GM12892 (cell line): ENCODE measurements at regions not wholly inside any gene's neighbourhood (a gene's known extent, or its start where the extent isn't known, plus 50 kb on each side); places are given as distances from the start of the nearest gene placed in this dataset.

ENCODE experiments used
- POLR2A ChIP-seq: IDR thresholded peaks from 2 replicates; pipeline ENCODE4 v1.6.1; 2011; ENCODE audit warnings: low read depth, low read length, control low read depth
- POLR2AphosphoS5 ChIP-seq: IDR thresholded peaks from 2 replicates; pipeline ENCODE4 v1.6.1; 2011; ENCODE audit warnings: low read depth, low read length, control low read depth
- TAF1 ChIP-seq: IDR thresholded peaks from 2 replicates; pipeline ENCODE4 v1.6.1; 2011; ENCODE audit warnings: low read depth, mild to moderate bottlenecking, control low read depth, low read length, borderline replicate concordance

DNA sequence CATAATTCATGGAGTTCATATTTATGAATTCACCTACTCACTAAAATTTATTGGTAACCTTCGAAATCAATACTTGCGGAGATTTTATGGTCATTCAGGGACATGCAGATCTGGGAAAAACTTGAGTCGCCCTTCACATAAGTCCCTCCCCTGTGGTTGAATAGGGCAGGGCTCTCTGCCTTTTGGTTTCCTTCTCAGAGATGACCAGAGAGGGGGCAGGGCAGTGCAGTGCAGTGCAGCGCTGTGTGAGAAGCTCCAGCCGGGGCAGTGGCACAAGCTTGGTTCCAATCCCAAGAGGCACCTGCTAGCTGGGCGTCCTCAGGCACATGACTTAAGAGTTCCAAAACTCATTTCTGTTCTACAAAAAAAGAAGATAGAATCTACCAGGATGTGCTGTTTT lies 274.4 kb upstream of the RAB6C start:
- TF ChIP-seq TAF1 (no peak), POLR2AphosphoS5 (no peak), POLR2A (no peak)
